ENCODE measurements at regions not wholly inside any gene's neighbourhood (a gene's known extent, or its start where the extent isn't known, plus 50 kb on each side); places are given as distances from the start of the nearest gene placed in this dataset.

DNA sequence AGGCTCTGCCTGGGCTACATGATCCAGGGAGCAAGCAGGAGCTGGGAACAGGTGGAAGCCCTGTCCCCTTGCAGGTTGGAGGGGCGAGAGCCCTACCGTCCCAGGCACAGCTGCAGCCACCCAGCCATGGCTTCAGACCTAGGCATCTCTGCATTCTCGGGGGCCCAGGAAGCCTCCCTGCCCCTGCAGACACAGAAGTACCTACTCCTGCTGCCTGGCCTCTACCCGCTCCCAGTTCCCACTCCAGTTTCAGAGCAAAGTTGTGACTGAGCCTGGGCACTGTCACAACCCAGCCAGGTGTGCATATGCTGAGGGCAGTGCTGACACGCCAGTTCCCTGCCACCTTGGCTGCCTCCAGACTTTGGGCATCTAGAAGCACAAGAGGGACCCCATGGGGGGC, 645.9 kb downstream of the HTR1B start:
- TF ChIP-seq, protein P1, sequence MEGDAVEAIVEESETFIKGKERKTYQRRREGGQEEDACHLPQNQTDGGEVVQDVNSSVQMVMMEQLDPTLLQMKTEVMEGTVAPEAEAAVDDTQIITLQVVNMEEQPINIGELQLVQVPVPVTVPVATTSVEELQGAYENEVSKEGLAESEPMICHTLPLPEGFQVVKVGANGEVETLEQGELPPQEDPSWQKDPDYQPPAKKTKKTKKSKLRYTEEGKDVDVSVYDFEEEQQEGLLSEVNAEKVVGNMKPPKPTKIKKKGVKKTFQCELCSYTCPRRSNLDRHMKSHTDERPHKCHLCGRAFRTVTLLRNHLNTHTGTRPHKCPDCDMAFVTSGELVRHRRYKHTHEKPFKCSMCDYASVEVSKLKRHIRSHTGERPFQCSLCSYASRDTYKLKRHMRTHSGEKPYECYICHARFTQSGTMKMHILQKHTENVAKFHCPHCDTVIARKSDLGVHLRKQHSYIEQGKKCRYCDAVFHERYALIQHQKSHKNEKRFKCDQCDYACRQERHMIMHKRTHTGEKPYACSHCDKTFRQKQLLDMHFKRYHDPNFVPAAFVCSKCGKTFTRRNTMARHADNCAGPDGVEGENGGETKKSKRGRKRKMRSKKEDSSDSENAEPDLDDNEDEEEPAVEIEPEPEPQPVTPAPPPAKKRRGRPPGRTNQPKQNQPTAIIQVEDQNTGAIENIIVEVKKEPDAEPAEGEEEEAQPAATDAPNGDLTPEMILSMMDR (IDR thresholded peaks at IDR 0.05 in 4 of 5, conservative IDR thresholded peaks at IDR 0.05 in 1 of 5): no peak
- TF ChIP-seq POLR2A (IDR thresholded peaks at IDR 0.05): no peak

All from gastrocnemius medialis (tissue), 4 donors.